GM12872 (cell line): ENCODE measurements at regions not wholly inside any gene's neighbourhood (a gene's known extent, or its start where the extent isn't known, plus 50 kb on each side); places are given as distances from the start of the nearest gene placed in this dataset.

Experiments
- CTCF ChIP-seq: IDR thresholded peaks from 3 replicates; pipeline ENCODE4 v1.5.1; 2011; ENCODE audit warnings: low read depth, mild to moderate bottlenecking, low read length, moderate library complexity; ENCODE audit not compliant: insufficient read depth

GRCh38 chr13:37968555-37968954, 99.0 kb upstream of the TRPC4 start:
- no peak for TF ChIP-seq CTCF

DNA sequence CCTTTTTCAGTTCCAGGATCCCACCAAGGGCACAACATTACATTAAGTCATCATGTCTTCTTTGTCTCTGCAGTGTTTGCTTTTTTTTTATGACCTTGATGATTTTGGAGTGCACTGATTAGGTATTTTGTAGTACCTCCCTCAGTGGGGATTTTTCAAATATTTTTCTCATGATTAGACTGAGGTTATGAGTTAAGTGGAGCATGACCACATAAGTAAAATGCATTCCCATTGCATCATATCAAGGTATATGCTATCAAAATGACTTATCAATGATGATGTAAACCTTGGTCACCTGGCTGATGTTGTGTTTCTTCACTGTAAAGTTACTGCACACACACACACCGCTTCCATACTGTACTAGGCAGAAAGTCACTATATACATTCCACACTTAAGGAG, 96.7 kb upstream of the TRPC4 start:
- TF ChIP-seq CTCF = no peak

DNA sequence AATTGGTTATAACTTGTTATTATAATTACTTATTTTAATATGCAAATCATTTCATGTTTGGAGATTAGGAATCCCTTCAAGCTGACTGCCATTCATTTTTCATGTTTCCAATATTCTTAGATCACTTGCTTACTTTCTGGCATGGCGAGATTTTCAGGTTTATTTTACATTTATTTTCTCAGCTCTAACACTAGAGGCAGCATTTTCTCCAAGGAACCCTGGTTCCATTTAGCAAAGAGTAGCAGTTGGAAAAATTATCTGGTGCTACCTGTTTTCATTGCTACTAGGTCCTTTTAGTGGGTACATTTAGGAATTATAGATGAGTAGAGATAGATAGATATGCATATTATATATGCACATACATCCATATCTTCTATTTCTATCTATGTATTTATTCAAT, 90.9 kb upstream of the TRPC4 start:
- 0 out of 3 replicates have a peak, but pooled peaks have one; percentile 27 for TF ChIP-seq CTCF

DNA sequence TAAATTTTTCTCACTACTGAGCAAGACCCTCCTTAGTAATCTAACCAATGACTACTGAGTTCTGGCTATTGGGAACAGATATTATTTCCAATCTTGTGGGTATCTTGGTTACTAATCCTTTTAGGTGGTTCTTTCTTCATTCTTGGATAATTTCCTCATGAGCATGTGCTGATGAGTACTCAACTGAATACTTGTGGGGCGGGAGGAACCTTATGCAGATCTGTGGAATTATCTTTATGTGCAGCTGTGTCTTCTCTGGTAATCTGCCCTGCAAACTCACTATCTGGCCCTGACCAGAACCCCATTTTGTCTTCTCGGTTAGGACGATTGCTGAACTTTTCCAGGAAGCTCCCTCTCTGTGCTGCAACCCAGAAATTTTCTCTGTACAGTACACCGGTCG, 89.7 kb upstream of the TRPC4 start:
- no peak for TF ChIP-seq CTCF

GRCh38 chr13:37956536-37956935, 87.0 kb upstream of the TRPC4 start:
- no peak for TF ChIP-seq CTCF

- no peak for TF ChIP-seq CTCF
Measured at GRCh38 chr13:37954191-37954590, 84.6 kb upstream of the TRPC4 start.

GRCh38 chr13:37953696-37954095, 84.1 kb upstream of the TRPC4 start:
- TF ChIP-seq CTCF = no peak

DNA sequence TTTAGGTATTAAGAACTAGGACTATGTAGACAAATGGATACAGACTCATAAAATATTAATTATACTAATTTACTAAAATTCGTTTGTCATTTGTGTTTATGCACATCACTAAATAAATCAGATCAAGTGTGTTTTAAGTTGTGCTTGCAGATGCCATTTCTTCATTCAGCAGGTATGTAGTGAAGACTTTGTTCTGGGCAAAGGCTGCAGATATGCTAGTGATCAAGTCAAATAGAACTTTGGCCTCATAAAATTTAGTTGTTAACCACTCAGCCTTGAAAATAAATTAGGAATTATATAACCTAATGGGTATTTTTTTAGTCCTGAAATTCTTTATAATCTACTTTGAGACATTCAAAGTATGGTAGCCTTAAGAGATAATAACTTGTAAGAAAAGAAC, 80.4 kb upstream of the TRPC4 start:
- no peak for TF ChIP-seq CTCF
